Neural progenitor cell (in vitro differentiated cells): ENCODE measurements at regions not wholly inside any gene's neighbourhood (a gene's known extent, or its start where the extent isn't known, plus 50 kb on each side); places are given as distances from the start of the nearest gene placed in this dataset.

Experiments used
- DNase-seq: peaks from one replicate; pipeline ENCODE4 v3.0.0-alpha.2; 2016; ENCODE audit warnings: low spot score
- H2AFZ ChIP-seq: fragments of 200-600 bp; sonication (generic); replicated peaks from 2 replicates; pipeline ENCODE4 v1.6.1; 2016; ENCODE audit warnings: antibody characterized with exemption
- H3F3A ChIP-seq: fragments of 200-600 bp; sonication (generic); 2 replicates; pipeline ENCODE4 v1.6.1; 2016; ENCODE audit warnings: antibody characterized with exemption, low read depth
- H3K27ac ChIP-seq: fragments of 200-600 bp; sonication (generic); 2 replicates; pipeline ENCODE4 v1.5.1; 2016; ENCODE audit warnings: mild to moderate bottlenecking
- H3K27me3 ChIP-seq: fragments of 200-600 bp; sonication (generic); 2 replicates; pipeline ENCODE4 v1.6.1; 2016; ENCODE audit warnings: mild to moderate bottlenecking, moderate library complexity
- H3K36me3 ChIP-seq: fragments of 200-600 bp; sonication (generic); 2 replicates; pipeline ENCODE4 v1.5.1; 2016
- H3K4me1 ChIP-seq: fragments of 200-600 bp; sonication (generic); 2 replicates; pipeline ENCODE4 v1.6.1; 2016; ENCODE audit warnings: mixed run types
- H3K4me2 ChIP-seq: fragments of 200-600 bp; sonication (generic); 2 replicates; pipeline ENCODE4 v1.6.1; 2016
- H3K4me3 ChIP-seq: fragments of 200-600 bp; sonication (generic); 2 replicates; pipeline ENCODE4 v1.5.1; 2016
- H3K79me2 ChIP-seq: fragments of 200-600 bp; sonication (generic); 2 replicates; pipeline ENCODE4 v1.6.1; 2016; ENCODE audit warnings: low read depth
- H3K9ac ChIP-seq: fragments of 200-600 bp; sonication (generic); 2 replicates; pipeline ENCODE4 v1.6.1; 2016
- H3K9me3 ChIP-seq: fragments of 200-600 bp; sonication (generic); 2 replicates; pipeline ENCODE4 v1.5.1; 2016; ENCODE audit warnings: low read depth
- H4K20me1 ChIP-seq: fragments of 200-600 bp; sonication (generic); 2 replicates; pipeline ENCODE4 v1.6.1; 2016; ENCODE audit warnings: low read depth
- H3K27ac Mint-ChIP-seq: 3 replicates; pipeline ENCODE4 v1.8.0; 2021; ENCODE audit warnings: mixed read lengths
- H3K27me3 Mint-ChIP-seq: 2 replicates; pipeline ENCODE4 v1.8.0; 2022; ENCODE audit warnings: low read depth, mild to moderate bottlenecking, inconsistent platforms, moderate library complexity, mixed read lengths; ENCODE audit not compliant: insufficient read depth
- H3K36me3 Mint-ChIP-seq: 3 replicates; pipeline ENCODE4 v1.8.0; 2021; ENCODE audit warnings: mixed read lengths
- H3K4me1 Mint-ChIP-seq: 3 replicates; pipeline ENCODE4 v1.8.0; 2021; ENCODE audit warnings: mixed read lengths
- H3K4me3 Mint-ChIP-seq: 3 replicates; pipeline ENCODE4 v1.8.0; 2021; ENCODE audit warnings: mild to moderate bottlenecking, moderate library complexity, mixed read lengths
- H3K9me3 Mint-ChIP-seq: 3 replicates; pipeline ENCODE4 v1.8.0; 2020; ENCODE audit warnings: mixed read lengths
- EZH2 ChIP-seq: fragments of 200-600 bp; sonication (generic); IDR thresholded peaks from 2 replicates; pipeline ENCODE4 v1.6.1; 2017; ENCODE audit warnings: antibody characterized with exemption, mild to moderate bottlenecking, moderate library complexity
- EZH2phosphoT487 ChIP-seq: fragments of 200-600 bp; sonication (generic); IDR thresholded peaks from 2 replicates; pipeline ENCODE4 v1.6.1; 2017; ENCODE audit warnings: antibody characterized with exemption
- TF ChIP-seq, protein P1 (sequence below): fragments of 200-600 bp; sonication (generic); IDR thresholded peaks from 2 replicates; pipeline ENCODE4 v1.5.1; 2017; ENCODE audit warnings: antibody characterized with exemption, mild to moderate bottlenecking

DNA sequence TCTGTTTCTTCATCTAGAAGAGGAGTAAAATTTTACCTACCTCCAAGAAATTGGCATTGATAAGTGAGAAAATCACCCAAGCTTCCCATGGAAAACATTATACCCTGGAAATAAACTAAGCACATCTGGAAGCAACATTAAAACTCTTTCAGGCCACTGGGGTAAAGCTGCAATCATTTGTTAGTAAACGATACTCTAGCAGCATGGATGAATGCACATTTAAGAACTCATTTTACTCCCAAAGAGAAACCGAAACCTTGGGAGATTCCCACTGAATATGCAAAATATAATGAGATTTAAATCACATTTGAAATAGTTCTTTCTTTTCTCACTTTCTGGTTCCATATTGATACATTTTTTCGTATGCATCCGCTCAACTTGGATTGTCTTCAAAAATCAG, 467.5 kb downstream of the EFNA5 start:
- no peak overlapping the region for H3K27ac Mint-ChIP-seq

DNA sequence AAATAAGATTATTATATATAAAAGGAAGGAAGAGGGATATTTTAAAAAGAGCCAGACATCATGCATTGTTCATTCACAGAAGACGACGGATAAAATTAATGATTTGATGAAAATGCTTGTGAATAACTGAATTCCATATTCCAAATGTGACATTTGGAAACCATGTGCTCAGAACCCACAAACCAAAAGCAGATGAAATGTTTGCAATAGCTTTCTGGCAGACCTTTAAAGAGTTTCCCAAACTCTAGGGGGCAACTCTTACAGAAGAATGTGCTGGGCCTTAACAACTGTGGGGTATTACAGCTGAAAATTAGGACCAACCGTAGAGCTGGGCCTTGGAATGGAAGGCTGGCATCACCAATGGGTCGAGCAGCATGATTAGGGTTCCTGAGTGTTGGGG, 471.0 kb downstream of the EFNA5 start:
- Histone ChIP-seq H3K27me3 (no peaks in the 10 kb centered on the region), H3K79me2 (no peaks in the 10 kb centered on the region), H3K36me3 (no peaks in the 10 kb centered on the region), H3F3A (no peaks in the 10 kb centered on the region), H4K20me1 (no peaks in the 10 kb centered on the region), H3K4me3 (no peak overlapping the region), H3K4me1 (no peaks in the 10 kb centered on the region), H3K4me2 (no peak overlapping the region), H3K9ac (no peak overlapping the region), H2AFZ (no peak overlapping the region), H3K27ac (no peak overlapping the region), H3K9me3 (no peaks in the 10 kb centered on the region)
- H3K27ac Mint-ChIP-seq = no peak overlapping the region
- no peak overlapping the region for H3K4me3 Mint-ChIP-seq
- no peaks in the 10 kb centered on the region for H3K27me3 Mint-ChIP-seq
- TF ChIP-seq, protein P1, sequence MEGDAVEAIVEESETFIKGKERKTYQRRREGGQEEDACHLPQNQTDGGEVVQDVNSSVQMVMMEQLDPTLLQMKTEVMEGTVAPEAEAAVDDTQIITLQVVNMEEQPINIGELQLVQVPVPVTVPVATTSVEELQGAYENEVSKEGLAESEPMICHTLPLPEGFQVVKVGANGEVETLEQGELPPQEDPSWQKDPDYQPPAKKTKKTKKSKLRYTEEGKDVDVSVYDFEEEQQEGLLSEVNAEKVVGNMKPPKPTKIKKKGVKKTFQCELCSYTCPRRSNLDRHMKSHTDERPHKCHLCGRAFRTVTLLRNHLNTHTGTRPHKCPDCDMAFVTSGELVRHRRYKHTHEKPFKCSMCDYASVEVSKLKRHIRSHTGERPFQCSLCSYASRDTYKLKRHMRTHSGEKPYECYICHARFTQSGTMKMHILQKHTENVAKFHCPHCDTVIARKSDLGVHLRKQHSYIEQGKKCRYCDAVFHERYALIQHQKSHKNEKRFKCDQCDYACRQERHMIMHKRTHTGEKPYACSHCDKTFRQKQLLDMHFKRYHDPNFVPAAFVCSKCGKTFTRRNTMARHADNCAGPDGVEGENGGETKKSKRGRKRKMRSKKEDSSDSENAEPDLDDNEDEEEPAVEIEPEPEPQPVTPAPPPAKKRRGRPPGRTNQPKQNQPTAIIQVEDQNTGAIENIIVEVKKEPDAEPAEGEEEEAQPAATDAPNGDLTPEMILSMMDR = no peak
- TF ChIP-seq EZH2phosphoT487 = no peak
- no peak for DNase-seq
- H3K36me3 Mint-ChIP-seq = no peaks in the 10 kb centered on the region
- H3K4me1 Mint-ChIP-seq = peaks cover 6% of the 10 kb centered on the region
- H3K9me3 Mint-ChIP-seq = no peaks in the 10 kb centered on the region

More for the DNA sequence above, 467.5 kb downstream of the EFNA5 start:
- Histone ChIP-seq H4K20me1 (no peaks in the 10 kb centered on the region), H3F3A (no peaks in the 10 kb centered on the region), H2AFZ (no peak overlapping the region), H3K36me3 (no peaks in the 10 kb centered on the region), H3K4me3 (no peak overlapping the region), H3K4me1 (no peaks in the 10 kb centered on the region), H3K9me3 (no peaks in the 10 kb centered on the region), H3K4me2 (no peak overlapping the region), H3K27ac (no peak overlapping the region), H3K27me3 (no peaks in the 10 kb centered on the region), H3K79me2 (no peaks in the 10 kb centered on the region), H3K9ac (no peak overlapping the region)
- Mint-ChIP-seq H3K9me3 (no peaks in the 10 kb centered on the region), H3K27me3 (no peaks in the 10 kb centered on the region), H3K36me3 (no peaks in the 10 kb centered on the region), H3K4me3 (no peak overlapping the region), H3K4me1 (peaks cover 8% of the 10 kb centered on the region)
- DNase-seq = no peak
- TF ChIP-seq EZH2 (no peak), EZH2phosphoT487 (no peak)
- TF ChIP-seq, protein P1 = no peak

DNA sequence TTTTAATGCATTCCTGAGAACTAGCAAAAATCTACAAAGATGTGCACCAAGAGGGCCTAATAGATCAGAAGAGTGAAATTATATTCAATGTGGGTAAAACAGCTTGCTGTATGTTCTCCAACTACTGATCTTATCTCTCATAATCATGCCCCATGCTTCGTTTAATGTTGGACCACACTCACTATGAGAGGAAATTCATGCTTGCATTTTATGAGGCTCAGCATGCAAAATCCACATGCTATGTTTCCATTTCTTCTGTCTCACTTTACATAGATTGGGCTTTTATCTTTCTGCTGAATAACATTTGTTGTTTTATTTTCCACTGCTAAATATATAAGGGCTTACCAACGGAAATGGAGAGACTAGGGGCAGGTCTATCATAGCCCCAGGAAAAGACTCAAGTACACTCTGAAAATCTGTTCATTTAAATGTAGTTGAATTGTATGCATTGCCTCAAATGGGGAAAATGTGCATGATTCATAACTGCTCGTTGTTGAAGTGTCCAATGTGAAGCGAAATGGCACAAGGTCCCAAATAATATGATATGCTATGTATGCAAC, 474.2 kb downstream of the EFNA5 start:
- Histone ChIP-seq H3K4me2 (no peak overlapping the region), H3K27ac (no peak overlapping the region), H3F3A (no peaks in the 10 kb centered on the region), H3K27me3 (no peaks in the 10 kb centered on the region), H3K4me3 (no peak overlapping the region), H3K9ac (no peak overlapping the region), H2AFZ (no peak overlapping the region), H3K36me3 (no peaks in the 10 kb centered on the region), H4K20me1 (no peaks in the 10 kb centered on the region), H3K4me1 (no peaks in the 10 kb centered on the region), H3K9me3 (no peaks in the 10 kb centered on the region), H3K79me2 (no peaks in the 10 kb centered on the region)
- Mint-ChIP-seq H3K4me1 (no peaks in the 10 kb centered on the region), H3K36me3 (no peaks in the 10 kb centered on the region), H3K4me3 (no peak overlapping the region), H3K9me3 (no peaks in the 10 kb centered on the region), H3K27me3 (no peaks in the 10 kb centered on the region), H3K27ac (no peak overlapping the region)
- DNase-seq = no peak
- TF ChIP-seq EZH2 = no peak
- TF ChIP-seq, protein P1 = no peak
- TF ChIP-seq EZH2phosphoT487 = no peak
